Activated naive CD8-positive, alpha-beta T cell treated with anti-CD3 and anti-CD28 coated beads, Interleukin-2, amount 50 U/mL, for 24 hours (primary cell): ENCODE measurements at regions not wholly inside any gene's neighbourhood (a gene's known extent, or its start where the extent isn't known, plus 50 kb on each side); places are given as distances from the start of the nearest gene placed in this dataset.

Source experiments
- ATAC-seq: fragments of 150-1000 bp; cut with Tn5 transposase; one replicate; pipeline ENCODE4 v1.10.0; 2021
- DNase-seq: peaks from one replicate; pipeline ENCODE4 v3.0.0; 2021
- H3K27ac Mint-ChIP-seq: one replicate; pipeline ENCODE4 v1.8.0; 2021; ENCODE audit warnings: mild to moderate bottlenecking, mixed read lengths
- H3K27me3 Mint-ChIP-seq: one replicate; pipeline ENCODE4 v1.8.0; 2021; ENCODE audit warnings: mixed read lengths
- H3K36me3 Mint-ChIP-seq: one replicate; pipeline ENCODE4 v1.8.0; 2021; ENCODE audit warnings: low read depth, mixed read lengths
- H3K4me1 Mint-ChIP-seq: one replicate; pipeline ENCODE4 v1.8.0; 2021; ENCODE audit warnings: mixed read lengths
- H3K4me3 Mint-ChIP-seq: one replicate; pipeline ENCODE4 v1.8.0; 2021; ENCODE audit warnings: mild to moderate bottlenecking, moderate library complexity, mixed read lengths
- H3K9me3 Mint-ChIP-seq: one replicate; pipeline ENCODE4 v1.8.0; 2021; ENCODE audit warnings: mixed read lengths

- DNase-seq, result no peak
- no peak overlapping the region for H3K27ac Mint-ChIP-seq
- H3K4me3 Mint-ChIP-seq, result no peak overlapping the region
- H3K27me3 Mint-ChIP-seq, result peaks cover 11% of the 10 kb centered on the region
- no peak for ATAC-seq
- no peaks in the 10 kb centered on the region for H3K9me3 Mint-ChIP-seq
- no peaks in the 10 kb centered on the region for H3K4me1 Mint-ChIP-seq
- no peaks in the 10 kb centered on the region for H3K36me3 Mint-ChIP-seq
Measured at GRCh38 chr7:25812086-25812850, 339.7 kb upstream of the NFE2L3 start.

- H3K27ac Mint-ChIP-seq, result no peak overlapping the region
- ATAC-seq, result no peak
- H3K9me3 Mint-ChIP-seq, result no peaks in the 10 kb centered on the region
- H3K36me3 Mint-ChIP-seq, result no peaks in the 10 kb centered on the region
- no peak overlapping the region for H3K4me3 Mint-ChIP-seq
- H3K27me3 Mint-ChIP-seq, result peaks cover 11% of the 10 kb centered on the region
- H3K4me1 Mint-ChIP-seq, result no peaks in the 10 kb centered on the region
- no peak for DNase-seq
Measured at GRCh38 chr7:25813381-25813780, 338.6 kb upstream of the NFE2L3 start.

DNA sequence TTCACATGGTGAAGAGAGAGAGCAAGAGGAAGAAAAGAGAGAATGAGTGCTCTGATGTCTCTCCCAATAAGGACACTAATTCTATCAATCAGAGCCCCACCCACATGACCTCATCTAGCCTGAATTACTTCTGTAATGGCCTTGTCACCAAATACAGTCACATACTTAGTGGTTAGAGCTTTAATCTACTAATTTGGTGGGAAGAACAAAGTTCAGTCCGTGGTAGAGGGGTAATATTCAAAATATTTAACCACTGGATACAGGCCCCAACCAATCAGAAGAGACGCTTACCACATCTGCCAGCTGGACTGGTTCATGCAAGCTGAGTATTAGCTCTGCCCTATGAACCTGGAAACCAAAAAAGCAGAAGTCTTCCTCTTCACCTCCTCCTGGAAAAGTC lies 336.3 kb upstream of the NFE2L3 start:
- no peaks in the 10 kb centered on the region for H3K9me3 Mint-ChIP-seq
- DNase-seq (no peak), ATAC-seq (no peak)
- no peak overlapping the region for H3K27ac Mint-ChIP-seq
- H3K27me3 Mint-ChIP-seq, result peaks cover 11% of the 10 kb centered on the region
- no peak overlapping the region for H3K4me3 Mint-ChIP-seq
- H3K36me3 Mint-ChIP-seq, result no peaks in the 10 kb centered on the region
- no peaks in the 10 kb centered on the region for H3K4me1 Mint-ChIP-seq

DNA sequence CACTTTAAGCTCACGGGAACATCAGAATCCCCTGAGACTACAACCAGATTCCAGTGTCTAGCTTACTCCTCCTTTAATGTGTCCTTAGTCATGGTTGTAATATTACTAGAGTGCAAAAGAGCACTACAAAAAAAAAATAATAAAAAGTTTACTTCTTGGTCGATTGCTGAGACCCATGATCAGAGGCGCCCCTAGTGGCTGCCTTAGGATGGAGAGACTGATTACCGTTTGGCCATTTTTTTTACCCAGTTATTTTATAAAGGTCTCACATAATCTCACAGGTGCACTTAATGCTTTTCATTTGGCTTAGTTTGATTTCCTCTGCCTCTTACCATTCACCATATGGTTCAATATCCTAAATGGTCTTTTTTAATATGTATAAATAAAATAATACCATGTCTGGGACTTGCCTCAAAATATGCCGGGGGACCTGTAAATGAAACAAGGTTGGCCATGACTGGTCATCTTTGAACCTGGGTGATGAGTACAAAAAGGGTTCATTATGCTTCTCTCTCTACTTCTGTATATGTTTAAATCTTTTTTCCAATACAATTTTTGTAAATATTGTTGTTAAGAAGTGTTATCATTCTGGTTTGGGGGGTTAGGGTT lies 331.5 kb upstream of the NFE2L3 start:
- no peaks in the 10 kb centered on the region for H3K9me3 Mint-ChIP-seq
- no peaks in the 10 kb centered on the region for H3K36me3 Mint-ChIP-seq
- H3K27ac Mint-ChIP-seq, result no peak overlapping the region
- no peak for ATAC-seq
- H3K4me1 Mint-ChIP-seq, result no peaks in the 10 kb centered on the region
- no peak overlapping the region for H3K4me3 Mint-ChIP-seq
- H3K27me3 Mint-ChIP-seq, result peaks cover 30% of the 10 kb centered on the region
- DNase-seq, result peak; percentile 2

DNA sequence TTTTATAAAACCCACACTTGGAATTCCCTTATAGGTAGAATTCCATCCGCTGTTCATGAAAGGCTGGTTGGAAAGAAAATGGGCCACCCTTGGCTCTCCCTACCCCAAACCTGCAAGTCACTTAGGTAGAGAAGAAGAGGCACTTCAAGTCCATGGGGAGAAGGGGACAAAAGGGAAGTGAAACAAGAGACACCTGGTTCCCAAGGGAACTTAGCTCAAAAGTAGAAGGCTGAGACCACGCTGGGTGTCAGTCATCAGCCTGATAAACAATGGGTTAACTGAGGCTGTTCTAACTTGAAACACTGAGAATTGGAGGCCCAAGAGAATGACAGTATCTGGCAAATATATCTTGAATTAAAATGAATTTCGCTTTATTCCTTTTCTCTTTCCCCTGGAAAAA lies 330.8 kb upstream of the NFE2L3 start:
- Mint-ChIP-seq H3K27me3 (peaks cover 33% of the 10 kb centered on the region), H3K27ac (no peak overlapping the region), H3K4me3 (no peak overlapping the region), H3K4me1 (no peaks in the 10 kb centered on the region), H3K9me3 (no peaks in the 10 kb centered on the region), H3K36me3 (no peaks in the 10 kb centered on the region)
- ATAC-seq (no peak), DNase-seq (no peak)

- no peak for DNase-seq
- Mint-ChIP-seq H3K36me3 (no peaks in the 10 kb centered on the region), H3K4me3 (no peak overlapping the region), H3K9me3 (no peaks in the 10 kb centered on the region), H3K27me3 (peaks cover 35% of the 10 kb centered on the region), H3K4me1 (no peaks in the 10 kb centered on the region), H3K27ac (no peak overlapping the region)
- ATAC-seq, result no peak
Measured at GRCh38 chr7:25822823-25823222, 329.2 kb upstream of the NFE2L3 start.

DNA sequence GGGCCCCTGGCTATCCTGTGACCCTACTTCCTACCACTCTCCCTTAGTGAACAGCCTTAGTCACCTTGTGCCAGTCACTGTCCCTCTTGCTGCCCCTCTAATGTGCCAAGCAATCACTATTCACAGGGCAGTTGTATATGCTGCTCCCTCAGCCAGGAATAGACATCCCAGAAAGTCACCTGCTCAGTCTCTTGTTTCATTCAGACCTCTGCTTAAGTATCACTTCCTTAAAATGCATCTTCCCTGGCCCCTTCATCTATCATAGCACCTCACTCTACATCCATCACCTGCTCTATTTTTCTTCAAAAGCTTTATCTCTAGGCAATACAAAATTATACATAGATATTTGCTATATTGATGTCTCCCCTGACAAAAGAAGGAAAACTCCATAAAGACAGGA lies 328.4 kb upstream of the NFE2L3 start:
- H3K4me3 Mint-ChIP-seq, result no peak overlapping the region
- no peak overlapping the region for H3K27ac Mint-ChIP-seq
- H3K36me3 Mint-ChIP-seq, result no peaks in the 10 kb centered on the region
- ATAC-seq, result no peak
- H3K9me3 Mint-ChIP-seq, result no peaks in the 10 kb centered on the region
- peaks cover 35% of the 10 kb centered on the region for H3K27me3 Mint-ChIP-seq
- no peaks in the 10 kb centered on the region for H3K4me1 Mint-ChIP-seq
- no peak for DNase-seq

GRCh38 chr7:25828468-25828867 lies 323.5 kb upstream of the NFE2L3 start:
- H3K4me3 Mint-ChIP-seq, result no peak overlapping the region
- H3K27ac Mint-ChIP-seq, result no peak overlapping the region
- no peaks in the 10 kb centered on the region for H3K4me1 Mint-ChIP-seq
- peaks cover 22% of the 10 kb centered on the region for H3K27me3 Mint-ChIP-seq
- no peak for ATAC-seq
- no peaks in the 10 kb centered on the region for H3K9me3 Mint-ChIP-seq
- DNase-seq, result no peak
- H3K36me3 Mint-ChIP-seq, result no peaks in the 10 kb centered on the region

DNA sequence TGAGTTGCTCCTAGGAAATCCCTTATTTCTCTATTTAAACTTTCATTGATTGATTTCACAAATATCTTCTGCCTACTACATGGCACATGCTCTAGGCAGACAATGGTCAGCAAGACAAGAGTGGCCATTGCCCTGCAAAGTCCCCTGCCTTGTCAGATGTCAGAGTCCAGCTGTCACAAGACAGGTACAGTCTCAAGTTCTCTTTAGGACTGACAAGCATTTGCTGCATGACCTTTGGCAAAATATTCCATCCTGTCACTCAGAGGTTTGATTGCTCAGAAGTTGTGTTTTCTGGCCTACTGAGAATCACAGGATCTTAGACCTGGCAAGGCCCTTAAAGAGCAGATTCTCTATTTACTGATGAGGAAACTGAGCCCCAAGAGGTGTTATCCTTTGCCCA lies 322.3 kb upstream of the NFE2L3 start:
- no peak overlapping the region for H3K27ac Mint-ChIP-seq
- no peaks in the 10 kb centered on the region for H3K9me3 Mint-ChIP-seq
- DNase-seq, result no peak
- no peaks in the 10 kb centered on the region for H3K36me3 Mint-ChIP-seq
- no peak for ATAC-seq
- no peaks in the 10 kb centered on the region for H3K4me1 Mint-ChIP-seq
- H3K27me3 Mint-ChIP-seq, result peaks cover 12% of the 10 kb centered on the region
- H3K4me3 Mint-ChIP-seq, result no peak overlapping the region

GRCh38 chr7:25830215-25830614 lies 321.8 kb upstream of the NFE2L3 start:
- no peaks in the 10 kb centered on the region for H3K4me1 Mint-ChIP-seq
- ATAC-seq (no peak), DNase-seq (no peak)
- no peaks in the 10 kb centered on the region for H3K9me3 Mint-ChIP-seq
- no peak overlapping the region for H3K4me3 Mint-ChIP-seq
- H3K36me3 Mint-ChIP-seq, result no peaks in the 10 kb centered on the region
- H3K27me3 Mint-ChIP-seq, result peaks cover 12% of the 10 kb centered on the region
- H3K27ac Mint-ChIP-seq, result no peak overlapping the region

DNA sequence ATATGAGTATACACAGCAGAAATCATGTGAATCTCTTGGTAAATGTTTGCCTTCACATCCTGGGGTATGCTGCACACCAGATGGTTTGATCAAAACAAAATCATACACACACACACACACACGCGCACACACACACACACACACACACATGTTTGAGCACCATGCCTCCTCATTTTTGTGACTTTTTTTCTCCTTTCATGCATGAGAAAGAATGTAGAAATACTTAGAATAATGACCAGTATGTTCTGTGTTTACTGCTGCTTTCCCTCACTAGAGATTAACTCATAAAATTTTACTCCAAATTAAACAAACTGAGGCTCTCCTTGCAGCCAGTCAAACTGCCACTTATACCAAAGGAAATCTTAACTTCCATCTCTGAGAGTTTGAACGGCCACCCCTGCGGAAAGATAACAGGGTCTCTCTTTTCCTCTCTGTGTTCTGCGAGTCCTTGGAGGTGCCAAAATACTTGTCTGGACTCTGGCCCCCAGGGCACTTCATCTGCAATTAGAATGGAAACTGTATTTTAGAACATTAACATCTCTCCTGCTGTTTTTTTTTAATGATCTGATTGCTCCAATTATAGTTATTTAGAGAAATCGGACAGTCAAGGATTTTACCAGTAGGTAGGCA lies 320.8 kb upstream of the NFE2L3 start:
- no peak overlapping the region for H3K27ac Mint-ChIP-seq
- DNase-seq (no peak), ATAC-seq (no peak)
- H3K36me3 Mint-ChIP-seq, result no peaks in the 10 kb centered on the region
- peaks cover 7% of the 10 kb centered on the region for H3K27me3 Mint-ChIP-seq
- H3K9me3 Mint-ChIP-seq, result no peaks in the 10 kb centered on the region
- no peaks in the 10 kb centered on the region for H3K4me1 Mint-ChIP-seq
- H3K4me3 Mint-ChIP-seq, result no peak overlapping the region

GRCh38 chr7:25831831-25832411 lies 320.1 kb upstream of the NFE2L3 start:
- ATAC-seq, result no peak
- Mint-ChIP-seq H3K9me3 (no peaks in the 10 kb centered on the region), H3K4me3 (no peak overlapping the region), H3K36me3 (no peaks in the 10 kb centered on the region), H3K27ac (no peak overlapping the region), H3K27me3 (peaks cover 10% of the 10 kb centered on the region), H3K4me1 (no peaks in the 10 kb centered on the region)
- no peak for DNase-seq

- H3K9me3 Mint-ChIP-seq, result no peaks in the 10 kb centered on the region
- H3K27ac Mint-ChIP-seq, result no peak overlapping the region
- H3K27me3 Mint-ChIP-seq, result peaks cover 6% of the 10 kb centered on the region
- no peak overlapping the region for H3K4me3 Mint-ChIP-seq
- DNase-seq, result no peak
- no peaks in the 10 kb centered on the region for H3K4me1 Mint-ChIP-seq
- no peak for ATAC-seq
- no peaks in the 10 kb centered on the region for H3K36me3 Mint-ChIP-seq
Measured at GRCh38 chr7:25832456-25832855, 319.5 kb upstream of the NFE2L3 start.

DNA sequence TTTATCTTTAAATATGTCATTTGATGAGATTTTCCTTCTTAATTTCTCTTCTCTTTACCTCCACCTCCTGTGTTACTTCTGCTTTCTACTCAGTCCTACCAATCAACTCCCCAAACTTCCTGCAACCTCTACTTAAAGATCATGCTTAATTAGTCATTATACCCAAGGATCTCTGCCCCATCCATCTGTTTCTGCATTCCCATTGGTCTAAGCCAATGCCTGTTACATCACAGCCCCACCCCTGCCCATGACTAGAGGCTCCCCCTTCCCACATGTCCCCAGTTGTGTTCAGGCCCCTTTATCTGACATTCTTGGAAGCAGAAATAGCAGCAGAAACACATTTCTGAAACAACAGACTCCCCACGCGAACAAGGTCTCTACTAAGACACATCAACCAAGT lies 319.1 kb upstream of the NFE2L3 start:
- H3K27ac Mint-ChIP-seq, result no peak overlapping the region
- ATAC-seq, result no peak

DNA sequence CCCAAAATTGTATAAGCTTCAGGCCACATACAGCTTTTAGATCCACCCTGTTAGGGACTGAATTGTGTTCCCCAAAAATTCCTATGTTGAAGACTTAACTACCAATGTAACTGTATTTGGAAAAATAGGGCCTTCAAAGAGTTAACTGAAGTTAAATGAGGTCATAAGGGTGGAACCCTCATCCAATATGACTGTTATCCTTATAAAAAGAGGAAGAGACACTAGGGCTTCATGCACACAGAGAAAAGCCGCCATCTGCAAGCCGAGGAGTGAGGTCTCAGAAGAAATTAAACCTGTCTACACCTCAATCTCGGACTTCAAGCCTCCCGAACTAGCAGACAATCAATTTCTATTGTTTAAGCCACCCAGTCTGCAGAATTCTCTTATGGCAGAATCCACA lies 317.9 kb upstream of the NFE2L3 start:
- H3K27me3 Mint-ChIP-seq, result peaks cover 6% of the 10 kb centered on the region
- H3K4me3 Mint-ChIP-seq, result no peak overlapping the region
- no peak overlapping the region for H3K27ac Mint-ChIP-seq

More for the DNA sequence above, 319.1 kb upstream of the NFE2L3 start:
- H3K9me3 Mint-ChIP-seq, result no peaks in the 10 kb centered on the region
- peaks cover 6% of the 10 kb centered on the region for H3K27me3 Mint-ChIP-seq
- no peak for DNase-seq
- H3K4me3 Mint-ChIP-seq, result no peak overlapping the region
- no peaks in the 10 kb centered on the region for H3K4me1 Mint-ChIP-seq
- no peaks in the 10 kb centered on the region for H3K36me3 Mint-ChIP-seq

More for the DNA sequence above, 317.9 kb upstream of the NFE2L3 start:
- ATAC-seq (no peak), DNase-seq (no peak)
- H3K9me3 Mint-ChIP-seq, result no peaks in the 10 kb centered on the region
- H3K36me3 Mint-ChIP-seq, result no peaks in the 10 kb centered on the region
- no peaks in the 10 kb centered on the region for H3K4me1 Mint-ChIP-seq
